ENCODE measurements at regions not wholly inside any gene's neighbourhood (a gene's known extent, or its start where the extent isn't known, plus 50 kb on each side); places are given as distances from the start of the nearest gene placed in this dataset.
"Not testable (repeated sequence)": the region's sequence is repeated elsewhere in the genome, so short reads cannot be mapped to it uniquely, and the experiment has no call there.

DNA sequence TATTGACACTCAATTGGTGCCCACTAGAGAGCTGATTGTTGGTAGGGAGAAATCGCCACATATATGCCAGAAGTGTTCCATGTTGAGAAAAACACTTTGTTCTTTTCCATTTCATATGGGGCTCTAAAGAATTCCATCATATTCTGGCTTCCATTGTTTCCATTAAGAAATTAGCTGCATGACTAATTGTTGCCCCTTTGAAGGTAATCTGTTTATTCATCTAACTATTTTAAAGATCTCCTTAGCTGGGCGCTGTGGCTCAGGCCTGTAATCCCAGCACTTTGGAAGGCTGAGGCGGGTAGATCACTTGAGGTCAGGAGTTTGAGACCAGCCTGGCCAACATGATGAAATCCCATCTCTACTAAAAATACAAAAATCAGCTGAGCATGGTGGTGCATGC, 109.9 kb downstream of the MRPL14 start:
- H3K36me3 ChIP-seq; DNase-seq; H3K27ac ChIP-seq; H3K27me3 ChIP-seq; H3K4me3 ChIP-seq; H3K9me3 ChIP-seq (replicated peaks); H3K4me1 ChIP-seq: not testable (repeated sequence)

- Histone ChIP-seq H3K27ac (no peak overlapping the region), H3K4me1 (no peaks in the 10 kb centered on the region), H3K36me3 (no peaks in the 10 kb centered on the region), H3K27me3 (no peaks in the 10 kb centered on the region), H3K4me3 (no peak overlapping the region), H3K9me3 (replicated peaks) (no peaks in the 10 kb centered on the region)
- no peak for DNase-seq
Observed at GRCh38 chr6:44016131-44016870, 111.0 kb downstream of the MRPL14 start.

DNA sequence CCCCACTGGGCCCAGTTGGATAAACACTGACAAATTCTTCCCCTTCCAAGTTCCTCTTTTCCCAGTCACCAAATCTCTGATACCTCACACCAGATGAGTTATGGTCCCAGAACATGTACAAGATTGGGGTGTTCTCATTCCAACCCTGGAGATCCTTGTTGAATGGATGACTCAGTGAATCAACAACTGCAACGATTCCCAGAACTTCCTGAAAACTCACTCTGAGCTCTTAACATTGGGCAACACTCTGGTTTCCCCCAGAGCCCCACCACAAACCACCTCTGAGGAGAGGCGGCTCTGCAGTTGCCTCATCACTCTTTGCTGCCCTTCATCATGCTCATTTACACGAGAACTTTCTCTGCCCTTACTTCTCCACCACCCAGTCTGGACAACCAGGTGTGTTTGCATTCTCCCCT, 115.2 kb downstream of the MRPL14 start:
- Histone ChIP-seq H3K4me3 (no peak overlapping the region), H3K27me3 (no peaks in the 10 kb centered on the region), H3K27ac (no peak overlapping the region), H3K9me3 (replicated peaks) (no peaks in the 10 kb centered on the region), H3K36me3 (no peaks in the 10 kb centered on the region), H3K4me1 (no peaks in the 10 kb centered on the region)
- peak in 1 of 2 experiments; percentile 19 for DNase-seq

GRCh38 chr6:44011350-44011920, 115.8 kb downstream of the MRPL14 start:
- Histone ChIP-seq H3K27ac (no peak overlapping the region), H3K4me1 (no peaks in the 10 kb centered on the region), H3K36me3 (no peaks in the 10 kb centered on the region), H3K4me3 (no peak overlapping the region), H3K27me3 (no peaks in the 10 kb centered on the region), H3K9me3 (replicated peaks) (no peaks in the 10 kb centered on the region)
- DNase-seq, result no peak

- H3K36me3 ChIP-seq, result no peaks in the 10 kb centered on the region
- H3K27me3 ChIP-seq, result no peaks in the 10 kb centered on the region
- H3K27ac ChIP-seq, result no peak overlapping the region
- H3K4me3 ChIP-seq, result no peak overlapping the region
- no peaks in the 10 kb centered on the region for H3K9me3 ChIP-seq (replicated peaks)
- DNase-seq, result peak; percentile 40 to 44
- no peaks in the 10 kb centered on the region; the same call in 1 of the 2 replicates for H3K4me1 ChIP-seq
Observed at GRCh38 chr6:44010411-44011349, 116.6 kb downstream of the MRPL14 start.

DNA sequence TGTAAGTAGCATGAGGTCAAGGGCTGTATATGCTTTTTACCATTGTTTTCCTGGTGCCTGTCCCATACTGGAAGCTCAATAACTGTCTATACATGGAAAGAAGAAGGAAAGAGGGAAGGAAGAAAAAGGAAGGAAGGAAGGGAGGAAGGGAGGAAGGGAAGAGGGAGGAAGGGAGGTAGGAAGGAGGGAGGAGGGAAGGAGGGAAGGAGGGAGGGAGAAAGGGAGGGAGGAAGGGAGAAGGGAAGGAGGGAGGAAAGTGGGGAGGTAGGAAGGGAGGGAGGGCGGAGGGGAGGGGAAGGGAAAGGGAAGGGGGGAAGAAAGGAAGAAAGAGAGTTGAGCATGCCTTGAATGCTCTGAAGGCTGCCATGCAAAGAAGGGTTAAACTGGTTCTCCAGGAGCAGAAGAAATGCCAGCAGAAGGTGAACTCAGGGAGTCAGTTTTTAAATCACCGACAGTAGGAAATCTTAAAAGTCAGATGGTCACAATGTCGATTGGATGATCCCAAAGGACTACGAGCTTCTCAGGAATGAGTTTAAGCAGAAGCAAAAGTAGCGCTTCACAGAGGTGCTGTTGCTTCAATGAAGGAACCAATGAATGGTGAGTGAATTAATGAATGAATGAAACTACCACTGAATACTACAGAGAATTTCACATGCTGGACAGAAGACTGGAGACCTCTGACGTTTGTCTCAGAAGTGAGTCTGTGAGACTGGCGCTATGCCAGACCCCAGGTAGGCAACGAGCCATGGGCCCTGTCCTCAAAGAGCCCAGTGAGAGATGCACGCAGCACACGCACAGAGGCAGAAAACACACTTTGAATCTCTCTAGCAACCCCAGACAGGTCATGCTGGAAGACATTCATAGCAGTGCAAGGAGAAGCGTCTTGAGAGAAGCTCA, 117.6 kb downstream of the MRPL14 start:
- Histone ChIP-seq H3K4me1 (peaks cover 10% of the 10 kb centered on the region), H3K27ac (no peak overlapping the region), H3K4me3 (no peak overlapping the region), H3K9me3 (replicated peaks) (no peaks in the 10 kb centered on the region), H3K36me3 (no peaks in the 10 kb centered on the region), H3K27me3 (no peaks in the 10 kb centered on the region)
- DNase-seq, result no peak

GRCh38 chr6:44008821-44009370, 118.4 kb downstream of the MRPL14 start:
- Histone ChIP-seq H3K9me3 (replicated peaks) (no peaks in the 10 kb centered on the region), H3K36me3 (no peaks in the 10 kb centered on the region), H3K27me3 (no peaks in the 10 kb centered on the region), H3K4me3 (no peak overlapping the region), H3K27ac (no peak overlapping the region), H3K4me1 (peaks cover 12% of the 10 kb centered on the region)
- DNase-seq, result no peak

GRCh38 chr6:44007818-44008621, 119.2 kb downstream of the MRPL14 start:
- Histone ChIP-seq H3K4me3 (no peak overlapping the region), H3K9me3 (replicated peaks) (no peaks in the 10 kb centered on the region), H3K27ac (no peak overlapping the region), H3K27me3 (no peaks in the 10 kb centered on the region), H3K4me1 (peaks cover 12% of the 10 kb centered on the region), H3K36me3 (no peaks in the 10 kb centered on the region)
- DNase-seq, result no peak

GRCh38 chr6:44006872-44007303, 120.4 kb downstream of the MRPL14 start:
- Histone ChIP-seq H3K9me3 (replicated peaks) (no peaks in the 10 kb centered on the region), H3K4me1 (peaks cover 12% of the 10 kb centered on the region), H3K27me3 (no peaks in the 10 kb centered on the region), H3K36me3 (no peaks in the 10 kb centered on the region), H3K4me3 (no peak overlapping the region), H3K27ac (no peak overlapping the region)
- DNase-seq, result no peak

DNA sequence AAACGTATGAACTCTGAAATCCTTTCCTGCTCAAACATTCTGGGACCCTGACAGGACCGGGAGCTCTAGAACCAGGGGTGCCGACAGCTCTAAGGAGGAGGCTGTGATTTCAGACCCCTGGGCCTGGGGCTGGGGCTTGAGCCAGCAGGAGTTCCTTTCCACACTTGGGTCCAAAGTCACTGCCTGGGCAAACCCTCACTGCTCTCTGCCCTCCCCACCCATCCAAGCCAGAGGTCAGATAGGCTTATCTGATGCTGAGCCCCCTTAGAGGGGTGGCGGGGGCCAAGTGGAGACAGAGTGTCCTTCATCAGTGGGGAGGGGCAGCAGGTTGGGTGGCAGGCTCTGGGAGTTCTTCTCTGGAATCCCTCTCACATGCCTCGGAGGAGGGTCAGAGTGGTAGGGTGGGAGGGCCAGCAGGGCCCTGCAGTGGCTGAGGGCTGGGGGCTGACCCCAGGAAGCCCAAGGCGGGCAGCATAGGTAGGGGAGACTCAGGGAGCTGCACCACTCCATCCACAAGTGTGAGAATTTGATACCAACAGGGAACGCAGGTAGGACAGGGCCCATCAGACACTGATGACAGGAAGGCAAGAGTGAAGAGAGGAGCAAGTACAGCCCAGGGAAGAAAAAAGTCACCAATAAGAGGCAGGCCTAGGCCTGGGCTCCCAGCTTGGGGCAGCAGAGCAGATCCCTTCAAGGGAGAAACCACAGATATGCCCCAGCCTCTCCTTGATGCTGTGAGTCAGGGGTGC, 121.0 kb downstream of the MRPL14 start:
- H3K27ac ChIP-seq, result no peak overlapping the region
- H3K27me3 ChIP-seq, result no peaks in the 10 kb centered on the region
- peaks cover 12% of the 10 kb centered on the region for H3K4me1 ChIP-seq
- no peaks in the 10 kb centered on the region for H3K9me3 ChIP-seq (replicated peaks)
- H3K4me3 ChIP-seq, result no peak overlapping the region
- DNase-seq, result no peak
- H3K36me3 ChIP-seq, result no peaks in the 10 kb centered on the region

- Histone ChIP-seq H3K36me3 (no peaks in the 10 kb centered on the region), H3K4me1 (peaks cover 12% of the 10 kb centered on the region), H3K4me3 (no peak overlapping the region), H3K27me3 (no peaks in the 10 kb centered on the region), H3K27ac (no peak overlapping the region), H3K9me3 (replicated peaks) (no peaks in the 10 kb centered on the region)
- DNase-seq, result no peak
Observed at GRCh38 chr6:44005507-44005903, 121.7 kb downstream of the MRPL14 start.

DNA sequence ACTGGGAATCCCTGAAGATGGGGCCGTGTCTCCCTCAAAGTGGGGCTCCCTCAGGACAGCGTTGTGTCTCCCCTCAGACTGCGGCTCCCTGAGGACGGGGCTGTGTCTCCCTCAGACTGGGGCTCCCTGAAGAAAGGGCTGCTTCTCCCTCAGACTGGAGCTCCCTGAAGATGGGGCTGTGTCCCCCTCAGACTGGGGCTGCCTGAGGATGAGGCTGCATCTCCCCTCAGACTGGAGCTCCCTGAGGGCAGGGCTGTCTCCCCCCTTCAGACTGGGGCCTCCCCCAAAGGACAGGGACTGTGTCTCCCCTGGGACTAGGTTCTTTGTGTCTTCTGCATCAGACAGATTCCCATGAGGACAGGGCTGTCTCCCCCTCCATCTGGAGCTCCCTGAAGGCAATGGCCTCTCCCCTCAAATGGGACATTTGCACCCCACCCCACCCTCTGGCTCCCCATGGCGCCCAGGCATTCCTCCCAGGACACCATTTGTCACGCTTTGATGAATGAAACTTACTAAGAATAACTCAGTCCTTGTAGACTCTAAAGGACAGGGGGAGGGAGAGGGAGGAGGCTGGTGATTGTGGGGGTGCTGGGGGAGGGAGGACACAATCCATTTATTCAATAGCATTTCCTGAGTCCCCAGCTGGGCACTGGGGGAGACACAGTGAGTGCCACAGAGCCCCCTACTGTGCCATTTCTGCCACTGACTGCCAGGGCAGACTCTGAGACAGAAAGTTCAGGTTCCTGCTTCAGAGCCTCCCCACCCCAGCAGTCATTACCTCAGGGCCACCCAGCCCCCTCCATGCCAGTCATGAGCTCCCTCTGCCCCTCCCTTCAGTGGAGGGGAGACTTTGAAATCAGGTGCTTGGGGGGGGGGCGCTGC, 122.4 kb downstream of the MRPL14 start:
- peaks cover 12% of the 10 kb centered on the region for H3K4me1 ChIP-seq
- peak overlapping the region; percentile 21; the same call in 1 of the 2 replicates for H3K27ac ChIP-seq
- H3K4me3 ChIP-seq, result no peak overlapping the region
- no peaks in the 10 kb centered on the region for H3K36me3 ChIP-seq
- H3K27me3 ChIP-seq, result no peaks in the 10 kb centered on the region
- peak; percentile 49 to 57 for DNase-seq
- no peaks in the 10 kb centered on the region for H3K9me3 ChIP-seq (replicated peaks)
